GM18517 (cell line): ENCODE measurements at regions not wholly inside any gene's neighbourhood (a gene's known extent, or its start where the extent isn't known, plus 50 kb on each side); places are given as distances from the start of the nearest gene placed in this dataset.
A peak's percentile ranks its signal among the peaks of the same experiment; 100 is the strongest.

ENCODE experiments used
- ATAC-seq: cut with Tn5 transposase; IDR thresholded peaks from one replicate; pipeline ENCODE4 v1.9.1; 2021; ENCODE audit warnings: mild to moderate bottlenecking, moderate library complexity; ENCODE audit not compliant: unreplicated experiment

- no peak for ATAC-seq
Measured at GRCh38 chr20:43804781-43805180, 78.0 kb upstream of the GTSF1L start.

- no peak for ATAC-seq
Measured at GRCh38 chr20:43803276-43803675, 76.5 kb upstream of the GTSF1L start.

GRCh38 chr20:43800186-43800585 lies 73.4 kb upstream of the GTSF1L start:
- ATAC-seq: no peak

GRCh38 chr20:43799741-43800140 lies 72.9 kb upstream of the GTSF1L start:
- ATAC-seq: no peak

- no peak for ATAC-seq
Measured at GRCh38 chr20:43799150-43799711, 72.4 kb upstream of the GTSF1L start.

- no peak for ATAC-seq
Measured at GRCh38 chr20:43798291-43799149, 71.7 kb upstream of the GTSF1L start.

GRCh38 chr20:43794326-43794725 lies 67.5 kb upstream of the GTSF1L start:
- no peak for ATAC-seq

GRCh38 chr20:43789593-43789992 lies 62.8 kb upstream of the GTSF1L start:
- peak; percentile 82 for ATAC-seq

- ATAC-seq: peak; percentile 66
Measured at GRCh38 chr20:43787937-43788336, 61.1 kb upstream of the GTSF1L start.

GRCh38 chr20:43786885-43787284 lies 60.1 kb upstream of the GTSF1L start:
- ATAC-seq: no peak

GRCh38 chr20:43781215-43781614 lies 54.4 kb upstream of the GTSF1L start:
- ATAC-seq: no peak

- ATAC-seq: no peak
Measured at GRCh38 chr20:43778375-43778774, 51.6 kb upstream of the GTSF1L start.

- no peak for ATAC-seq
Measured at GRCh38 chr20:43776691-43777090, 49.9 kb upstream of the GTSF1L start.
